Stimulated activated CD8-positive, alpha-beta memory T cell treated with anti-CD3 and anti-CD28 coated beads, Interleukin-7, amount 100 ng/mL, for 48 hours (primary cell): ENCODE measurements at regions not wholly inside any gene's neighbourhood (a gene's known extent, or its start where the extent isn't known, plus 50 kb on each side); places are given as distances from the start of the nearest gene placed in this dataset.

Experiments used
- DNase-seq, 2 donors: peaks; one replicate each; pipeline ENCODE4 v3.0.0-alpha.2; 2020; ENCODE audit warnings: low read depth in 1 of 2; ENCODE audit errors: extremely low read depth in 1 of 2

- no peak for DNase-seq
Observed at GRCh38 chr5:109476292-109476691, 66.5 kb upstream of the PJA2 start.

GRCh38 chr5:109469896-109470662 is 60.3 kb upstream of the PJA2 start:
- no peak for DNase-seq

- DNase-seq, result peak; percentile 34 to 70
Observed at GRCh38 chr5:109468737-109469420, 59.1 kb upstream of the PJA2 start.

GRCh38 chr5:109468288-109468676 is 58.5 kb upstream of the PJA2 start:
- no peak for DNase-seq

- no peak for DNase-seq
Observed at GRCh38 chr5:109467058-109467457, 57.3 kb upstream of the PJA2 start.
